ENCODE measurements at regions not wholly inside any gene's neighbourhood (a gene's known extent, or its start where the extent isn't known, plus 50 kb on each side); places are given as distances from the start of the nearest gene placed in this dataset.
"Not testable (repeated sequence)": the region's sequence is repeated elsewhere in the genome, so short reads cannot be mapped to it uniquely, and the experiment has no call there.

- DNase-seq (ENCODE audit: insufficient read length, low spot score); FAIRE-seq: not testable (repeated sequence)
These were observed 357.6 kb downstream of the BCL2L11 start for GRCh38 chr2:111478335-111478734.

GRCh38 chr2:111478871-111479318 is 358.2 kb downstream of the BCL2L11 start:
- FAIRE-seq; DNase-seq (ENCODE audit: insufficient read length, low spot score): not testable (repeated sequence)

- not testable (repeated sequence) for FAIRE-seq; DNase-seq (ENCODE audit: insufficient read length, low spot score)
These were observed 359.4 kb downstream of the BCL2L11 start for GRCh38 chr2:111480016-111480625.

- FAIRE-seq; DNase-seq (ENCODE audit: insufficient read length, low spot score): not testable (repeated sequence)
These were observed 359.9 kb downstream of the BCL2L11 start for GRCh38 chr2:111480633-111481032.

- DNase-seq (ENCODE audit: insufficient read length, low spot score); FAIRE-seq: not testable (repeated sequence)
These were observed 360.5 kb downstream of the BCL2L11 start for GRCh38 chr2:111481219-111481618.

GRCh38 chr2:111482987-111483679 is 362.4 kb downstream of the BCL2L11 start:
- FAIRE-seq; DNase-seq (ENCODE audit: insufficient read length, low spot score): not testable (repeated sequence)

GRCh38 chr2:111484097-111484496 is 363.4 kb downstream of the BCL2L11 start:
- FAIRE-seq; DNase-seq (ENCODE audit: insufficient read length, low spot score): not testable (repeated sequence)

- FAIRE-seq; DNase-seq (ENCODE audit: insufficient read length, low spot score): not testable (repeated sequence)
These were observed 365.2 kb downstream of the BCL2L11 start for GRCh38 chr2:111485895-111486294.

- DNase-seq (ENCODE audit: insufficient read length, low spot score); FAIRE-seq: not testable (repeated sequence)
These were observed 367.7 kb downstream of the BCL2L11 start for GRCh38 chr2:111488451-111488850.

- not testable (repeated sequence) for DNase-seq (ENCODE audit: insufficient read length, low spot score); FAIRE-seq
These were observed 368.7 kb downstream of the BCL2L11 start for GRCh38 chr2:111489460-111489859.

- FAIRE-seq; DNase-seq (ENCODE audit: insufficient read length, low spot score): not testable (repeated sequence)
These were observed 370.5 kb downstream of the BCL2L11 start for GRCh38 chr2:111491181-111491580.

GRCh38 chr2:111491614-111492013 is 370.9 kb downstream of the BCL2L11 start:
- DNase-seq (ENCODE audit: insufficient read length, low spot score); FAIRE-seq: not testable (repeated sequence)

- DNase-seq (ENCODE audit: insufficient read length, low spot score); FAIRE-seq: not testable (repeated sequence)
These were observed 372.4 kb downstream of the BCL2L11 start for GRCh38 chr2:111492995-111493719.

- DNase-seq (ENCODE audit: insufficient read length, low spot score); FAIRE-seq: not testable (repeated sequence)
These were observed 373.0 kb downstream of the BCL2L11 start for GRCh38 chr2:111493720-111494078.

GRCh38 chr2:111494288-111494980 is 373.7 kb downstream of the BCL2L11 start:
- FAIRE-seq; DNase-seq (ENCODE audit: insufficient read length, low spot score): not testable (repeated sequence)

GRCh38 chr2:111494981-111495315 is 374.2 kb downstream of the BCL2L11 start:
- FAIRE-seq; DNase-seq (ENCODE audit: insufficient read length, low spot score): not testable (repeated sequence)

- DNase-seq (ENCODE audit: insufficient read length, low spot score); FAIRE-seq: not testable (repeated sequence)
These were observed 374.9 kb downstream of the BCL2L11 start for GRCh38 chr2:111495636-111496035.

- FAIRE-seq; DNase-seq (ENCODE audit: insufficient read length, low spot score): not testable (repeated sequence)
These were observed 375.5 kb downstream of the BCL2L11 start for GRCh38 chr2:111496176-111496575.

GRCh38 chr2:111496860-111497259 is 376.1 kb downstream of the BCL2L11 start:
- not testable (repeated sequence) for DNase-seq (ENCODE audit: insufficient read length, low spot score); FAIRE-seq

GRCh38 chr2:111497270-111497669 is 376.6 kb downstream of the BCL2L11 start:
- FAIRE-seq: not testable (repeated sequence)

More at GRCh38 chr2:111497270-111497669, 376.6 kb downstream of the BCL2L11 start:
- not testable (repeated sequence) for DNase-seq (ENCODE audit: insufficient read length, low spot score)
